WTC11 (cell line): ENCODE measurements at regions not wholly inside any gene's neighbourhood (a gene's known extent, or its start where the extent isn't known, plus 50 kb on each side); places are given as distances from the start of the nearest gene placed in this dataset.

Source experiments
- ATAC-seq: fragments of 200-7000 bp; cut with Tn5 transposase; 2 replicates; pipeline ENCODE4 v1.10.0; 2021; ENCODE audit warnings: mild to moderate bottlenecking, moderate library complexity
- CTCF ChIA-PET: fragments of 300-600 bp; sonication (Branson Sonifier 250); formaldehyde crosslinking; loops from one replicate; lab custom pipeline; 2021; ENCODE audit warnings: antibody characterized with exemption; lab: Charles Lee
- POLR2A ChIA-PET: fragments of 350-600 bp; sonication (Branson Sonifier 250); formaldehyde crosslinking; loops from one replicate; lab custom pipeline; 2021; ENCODE audit warnings: antibody characterized with exemption; lab: Charles Lee
- DNase-seq: peaks from one replicate; pipeline ENCODE4 v3.0.0; 2021; ENCODE audit warnings: low spot score
- H3K27ac Mint-ChIP-seq: 2 replicates; pipeline ENCODE4 v1.8.0; 2021; ENCODE audit warnings: mixed read lengths
- H3K27me3 Mint-ChIP-seq: 2 replicates; pipeline ENCODE4 v1.8.0; 2021; ENCODE audit warnings: low read depth, mild to moderate bottlenecking, moderate library complexity, mixed read lengths
- H3K36me3 Mint-ChIP-seq: 2 replicates; pipeline ENCODE4 v1.8.0; 2021; ENCODE audit warnings: mixed read lengths
- H3K4me1 Mint-ChIP-seq: 2 replicates; pipeline ENCODE4 v1.8.0; 2022; ENCODE audit warnings: mixed read lengths
- H3K4me3 Mint-ChIP-seq: 2 replicates; pipeline ENCODE4 v1.8.0; 2021; ENCODE audit warnings: mild to moderate bottlenecking, moderate library complexity, mixed read lengths
- H3K9me3 Mint-ChIP-seq: 2 replicates; pipeline ENCODE4 v1.8.0; 2021; ENCODE audit warnings: mixed read lengths
- CREM ChIP-seq: sonication (generic); formaldehyde crosslinking; IDR thresholded peaks from 2 replicates; pipeline ENCODE4 v1.8.1; 2022; ENCODE audit warnings: mild to moderate bottlenecking, missing genetic modification reagents, moderate library complexity
- ESRRA ChIP-seq: sonication (generic); formaldehyde crosslinking; IDR thresholded peaks from 2 replicates; pipeline ENCODE4 v1.8.1; 2022; ENCODE audit warnings: mild to moderate bottlenecking, missing genetic modification reagents, borderline replicate concordance
- ETV6 ChIP-seq: sonication (generic); formaldehyde crosslinking; IDR thresholded peaks from 2 replicates; pipeline ENCODE4 v1.8.1; 2022; ENCODE audit warnings: mild to moderate bottlenecking, missing genetic modification reagents
- MXD4 ChIP-seq: fragments of 250-450 bp; sonication (Bioruptor Pico); IDR thresholded peaks from 2 replicates; pipeline ENCODE4 v1.8.0; 2021; ENCODE audit warnings: mild to moderate bottlenecking, moderate library complexity, borderline replicate concordance
- NFYB ChIP-seq: sonication (generic); formaldehyde crosslinking; conservative IDR thresholded peaks from 2 replicates; pipeline ENCODE4 v1.8.0; 2022; ENCODE audit warnings: low read depth, missing genetic modification reagents
- NR1H2 ChIP-seq: sonication (generic); formaldehyde crosslinking; IDR thresholded peaks from 2 replicates; pipeline ENCODE4 v1.9.0; 2021; ENCODE audit warnings: mild to moderate bottlenecking, moderate library complexity, missing genetic modification reagents
- NR2C2 ChIP-seq: sonication (generic); formaldehyde crosslinking; IDR thresholded peaks from 2 replicates; pipeline ENCODE4 v1.8.0; 2022; ENCODE audit warnings: mild to moderate bottlenecking, missing genetic modification reagents
- OVOL2 ChIP-seq: fragments of 250-450 bp; sonication (Bioruptor Pico); IDR thresholded peaks from 2 replicates; pipeline ENCODE4 v1.9.0; 2021; ENCODE audit warnings: mild to moderate bottlenecking, borderline replicate concordance
- SOX15 ChIP-seq: fragments of 250-450 bp; sonication (Bioruptor Pico); IDR thresholded peaks from 2 replicates; pipeline ENCODE4 v1.9.0; 2021; ENCODE audit warnings: mild to moderate bottlenecking
- TCF7 ChIP-seq: sonication (generic); formaldehyde crosslinking; IDR thresholded peaks from 2 replicates; pipeline ENCODE4 v1.8.0; 2022; ENCODE audit warnings: mild to moderate bottlenecking, low read depth, missing genetic modification reagents, moderate library complexity
- TEAD1 ChIP-seq: sonication (generic); formaldehyde crosslinking; IDR thresholded peaks from 2 replicates; pipeline ENCODE4 v1.8.0; 2022; ENCODE audit warnings: mild to moderate bottlenecking, missing genetic modification reagents
- ZNF138 ChIP-seq: sonication (generic); formaldehyde crosslinking; conservative IDR thresholded peaks from 2 replicates; pipeline ENCODE4 v1.8.1; 2022; ENCODE audit warnings: mild to moderate bottlenecking, moderate library complexity, missing genetic modification reagents
- ZNF232 ChIP-seq: sonication (generic); formaldehyde crosslinking; IDR thresholded peaks from 2 replicates; pipeline ENCODE4 v1.8.0; 2022; ENCODE audit warnings: mild to moderate bottlenecking, missing genetic modification reagents
- ZNF317 ChIP-seq: sonication (generic); formaldehyde crosslinking; IDR thresholded peaks from 2 replicates; pipeline ENCODE4 v1.8.1; 2023; ENCODE audit warnings: low read depth, mild to moderate bottlenecking, moderate library complexity, missing genetic modification reagents, borderline replicate concordance
- TF ChIP-seq, protein P1 (sequence below): fragments of 250-450 bp; sonication (Bioruptor Pico); IDR thresholded peaks from 2 replicates; pipeline ENCODE4 v1.9.0; 2021; ENCODE audit warnings: mild to moderate bottlenecking
- TF ChIP-seq, protein P2 (sequence below): sonication (generic); formaldehyde crosslinking; IDR thresholded peaks from 2 replicates; pipeline ENCODE4 v1.8.0; 2022; ENCODE audit warnings: mild to moderate bottlenecking, missing genetic modification reagents
- TF ChIP-seq, protein P3 (sequence below): sonication (generic); formaldehyde crosslinking; IDR thresholded peaks from 2 replicates; pipeline ENCODE4 v1.8.1; 2022; ENCODE audit warnings: missing genetic modification reagents, borderline replicate concordance
- TF ChIP-seq, protein P4 (sequence below): sonication (generic); formaldehyde crosslinking; IDR thresholded peaks from 2 replicates; pipeline ENCODE4 v1.8.0; 2022; ENCODE audit warnings: mild to moderate bottlenecking, missing genetic modification reagents
- TF ChIP-seq, protein P5 (sequence below): fragments of 250-450 bp; sonication (Bioruptor Pico); IDR thresholded peaks from 2 replicates; pipeline ENCODE4 v2.1.2; 2022; ENCODE audit warnings: mild to moderate bottlenecking, moderate library complexity
- TF ChIP-seq, protein P6 (sequence below): fragments of 250-450 bp; sonication (Bioruptor Pico); conservative IDR thresholded peaks from 2 replicates; pipeline ENCODE4 v1.9.0; 2021; ENCODE audit warnings: mild to moderate bottlenecking

DNA sequence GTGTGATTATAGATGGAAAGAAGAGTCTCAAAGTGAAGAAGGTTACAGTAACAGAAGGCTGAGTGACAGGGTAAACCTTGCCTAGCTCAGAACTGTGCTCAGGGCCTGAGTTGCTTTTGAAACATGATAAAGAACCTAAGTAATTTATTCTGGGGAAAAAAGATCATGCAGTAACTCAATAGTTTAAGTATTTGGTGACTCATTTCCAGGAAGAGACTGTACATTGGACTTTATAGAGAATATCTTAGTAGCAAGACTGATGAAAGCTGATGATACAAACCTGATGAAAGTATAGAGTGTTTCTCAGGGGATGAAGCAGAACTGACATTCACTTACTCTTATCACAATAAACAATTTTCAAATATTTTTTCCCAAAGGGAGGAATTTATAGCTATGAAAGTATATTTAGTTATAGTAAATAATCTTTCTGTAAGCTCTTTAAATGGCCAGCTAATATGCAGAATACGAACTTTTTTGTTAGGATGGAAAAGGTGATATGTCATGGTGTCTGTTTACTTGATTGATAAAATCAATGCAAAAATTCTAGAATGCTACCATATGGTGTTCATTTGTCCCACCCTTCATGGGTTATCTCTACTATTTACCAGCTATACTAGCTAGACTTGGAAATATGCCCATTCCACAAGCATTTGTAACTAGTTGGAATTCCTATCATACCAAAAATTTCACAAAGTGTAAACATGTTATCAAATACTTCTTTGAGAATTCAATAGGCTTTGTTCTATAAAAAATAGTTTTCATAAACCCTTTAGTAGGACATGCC, 1265.5 kb upstream of the ACVR2A start (continued):
- TF ChIP-seq, protein P1, sequence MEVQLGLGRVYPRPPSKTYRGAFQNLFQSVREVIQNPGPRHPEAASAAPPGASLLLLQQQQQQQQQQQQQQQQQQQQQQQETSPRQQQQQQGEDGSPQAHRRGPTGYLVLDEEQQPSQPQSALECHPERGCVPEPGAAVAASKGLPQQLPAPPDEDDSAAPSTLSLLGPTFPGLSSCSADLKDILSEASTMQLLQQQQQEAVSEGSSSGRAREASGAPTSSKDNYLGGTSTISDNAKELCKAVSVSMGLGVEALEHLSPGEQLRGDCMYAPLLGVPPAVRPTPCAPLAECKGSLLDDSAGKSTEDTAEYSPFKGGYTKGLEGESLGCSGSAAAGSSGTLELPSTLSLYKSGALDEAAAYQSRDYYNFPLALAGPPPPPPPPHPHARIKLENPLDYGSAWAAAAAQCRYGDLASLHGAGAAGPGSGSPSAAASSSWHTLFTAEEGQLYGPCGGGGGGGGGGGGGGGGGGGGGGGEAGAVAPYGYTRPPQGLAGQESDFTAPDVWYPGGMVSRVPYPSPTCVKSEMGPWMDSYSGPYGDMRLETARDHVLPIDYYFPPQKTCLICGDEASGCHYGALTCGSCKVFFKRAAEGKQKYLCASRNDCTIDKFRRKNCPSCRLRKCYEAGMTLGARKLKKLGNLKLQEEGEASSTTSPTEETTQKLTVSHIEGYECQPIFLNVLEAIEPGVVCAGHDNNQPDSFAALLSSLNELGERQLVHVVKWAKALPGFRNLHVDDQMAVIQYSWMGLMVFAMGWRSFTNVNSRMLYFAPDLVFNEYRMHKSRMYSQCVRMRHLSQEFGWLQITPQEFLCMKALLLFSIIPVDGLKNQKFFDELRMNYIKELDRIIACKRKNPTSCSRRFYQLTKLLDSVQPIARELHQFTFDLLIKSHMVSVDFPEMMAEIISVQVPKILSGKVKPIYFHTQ (CRISPR knock-in tag): no peak
- TF ChIP-seq, protein P2, sequence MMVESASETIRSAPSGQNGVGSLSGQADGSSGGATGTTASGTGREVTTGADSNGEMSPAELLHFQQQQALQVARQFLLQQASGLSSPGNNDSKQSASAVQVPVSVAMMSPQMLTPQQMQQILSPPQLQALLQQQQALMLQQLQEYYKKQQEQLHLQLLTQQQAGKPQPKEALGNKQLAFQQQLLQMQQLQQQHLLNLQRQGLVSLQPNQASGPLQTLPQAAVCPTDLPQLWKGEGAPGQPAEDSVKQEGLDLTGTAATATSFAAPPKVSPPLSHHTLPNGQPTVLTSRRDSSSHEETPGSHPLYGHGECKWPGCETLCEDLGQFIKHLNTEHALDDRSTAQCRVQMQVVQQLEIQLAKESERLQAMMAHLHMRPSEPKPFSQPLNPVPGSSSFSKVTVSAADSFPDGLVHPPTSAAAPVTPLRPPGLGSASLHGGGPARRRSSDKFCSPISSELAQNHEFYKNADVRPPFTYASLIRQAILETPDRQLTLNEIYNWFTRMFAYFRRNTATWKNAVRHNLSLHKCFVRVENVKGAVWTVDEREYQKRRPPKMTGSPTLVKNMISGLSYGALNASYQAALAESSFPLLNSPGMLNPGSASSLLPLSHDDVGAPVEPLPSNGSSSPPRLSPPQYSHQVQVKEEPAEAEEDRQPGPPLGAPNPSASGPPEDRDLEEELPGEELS: no peak
- TF ChIP-seq, all 79 proteins: peak for 0

DNA sequence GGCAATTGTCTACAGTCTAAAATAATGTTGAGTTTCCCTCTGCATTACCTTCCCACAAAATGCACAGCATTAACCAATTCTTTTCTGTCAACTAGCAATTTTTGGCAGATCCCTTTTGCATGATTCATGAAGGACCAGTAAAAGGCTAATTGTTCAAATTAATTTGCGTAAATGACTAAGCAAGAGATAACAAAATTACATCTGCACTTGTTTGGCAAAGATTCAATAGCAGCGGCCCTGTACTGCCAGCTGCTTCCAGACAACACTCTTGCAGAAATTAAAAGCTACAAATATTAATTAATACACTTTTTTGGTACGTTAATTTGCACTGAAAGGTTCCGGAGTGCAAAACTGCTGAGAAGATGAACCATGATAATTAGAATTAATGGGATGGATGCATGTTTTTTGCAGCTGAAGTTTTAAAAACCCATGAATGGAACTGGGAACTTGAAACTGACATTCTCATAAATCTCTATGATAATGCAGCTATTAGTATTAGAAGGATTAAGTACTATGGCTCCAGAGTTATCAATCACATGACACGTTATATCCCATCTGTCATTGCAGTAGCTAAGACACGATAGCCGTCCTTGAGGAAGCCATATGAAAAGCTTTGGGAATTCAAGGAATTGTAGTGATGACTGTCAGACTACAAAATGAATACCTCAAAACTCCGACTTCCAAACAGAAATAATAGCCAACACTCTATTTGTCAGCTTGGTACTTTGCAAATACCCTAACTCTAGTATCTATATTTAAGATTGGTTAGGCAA, 1268.3 kb upstream of the ACVR2A start:
- no peaks in the 10 kb centered on the region for H3K36me3 Mint-ChIP-seq
- ChIA-PET POLR2A (no interaction called here), CTCF (no interaction called here)
- no peak for DNase-seq
- peaks cover 35% of the 10 kb centered on the region for H3K4me1 Mint-ChIP-seq
- no peaks in the 10 kb centered on the region for H3K27me3 Mint-ChIP-seq
- peak overlapping the region; percentile 81; the same call in 1 of the 2 replicates for H3K27ac Mint-ChIP-seq
- H3K9me3 Mint-ChIP-seq: no peaks in the 10 kb centered on the region
- TF ChIP-seq, protein P3, sequence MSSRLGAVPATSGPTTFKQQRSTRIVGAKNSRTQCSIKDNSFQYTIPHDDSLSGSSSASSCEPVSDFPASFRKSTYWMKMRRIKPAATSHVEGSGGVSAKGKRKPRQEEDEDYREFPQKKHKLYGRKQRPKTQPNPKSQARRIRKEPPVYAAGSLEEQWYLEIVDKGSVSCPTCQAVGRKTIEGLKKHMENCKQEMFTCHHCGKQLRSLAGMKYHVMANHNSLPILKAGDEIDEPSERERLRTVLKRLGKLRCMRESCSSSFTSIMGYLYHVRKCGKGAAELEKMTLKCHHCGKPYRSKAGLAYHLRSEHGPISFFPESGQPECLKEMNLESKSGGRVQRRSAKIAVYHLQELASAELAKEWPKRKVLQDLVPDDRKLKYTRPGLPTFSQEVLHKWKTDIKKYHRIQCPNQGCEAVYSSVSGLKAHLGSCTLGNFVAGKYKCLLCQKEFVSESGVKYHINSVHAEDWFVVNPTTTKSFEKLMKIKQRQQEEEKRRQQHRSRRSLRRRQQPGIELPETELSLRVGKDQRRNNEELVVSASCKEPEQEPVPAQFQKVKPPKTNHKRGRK (CRISPR knock-in tag): no peak
- TF ChIP-seq ZNF317 (CRISPR knock-in tag) (no peak), MXD4 (CRISPR knock-in tag) (no peak), NR2C2 (CRISPR knock-in tag) (no peak)
- TF ChIP-seq, protein P4, sequence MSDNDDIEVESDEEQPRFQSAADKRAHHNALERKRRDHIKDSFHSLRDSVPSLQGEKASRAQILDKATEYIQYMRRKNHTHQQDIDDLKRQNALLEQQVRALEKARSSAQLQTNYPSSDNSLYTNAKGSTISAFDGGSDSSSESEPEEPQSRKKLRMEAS (CRISPR knock-in tag): no peak
- TF ChIP-seq, all 79 proteins: peak for 0
- H3K4me3 Mint-ChIP-seq: no peak overlapping the region
- ATAC-seq: no peak

DNA sequence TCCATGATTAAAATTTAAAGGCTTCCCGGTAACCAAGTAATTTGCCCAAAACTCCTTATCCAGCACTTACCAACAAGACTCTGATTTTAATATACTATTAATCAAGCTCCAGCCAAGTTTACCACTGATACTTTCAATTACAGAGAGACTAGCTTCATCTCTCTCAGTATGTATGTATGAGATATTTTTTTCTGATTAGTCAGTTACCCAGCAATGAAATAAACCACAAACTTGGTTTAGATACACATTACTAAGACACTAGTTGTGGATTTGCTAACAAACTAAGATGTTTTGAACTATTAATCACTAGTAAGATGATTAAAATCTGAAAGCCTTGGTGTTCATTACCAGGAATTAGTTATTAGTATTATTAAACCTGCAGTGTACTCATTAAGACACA, 1272.2 kb upstream of the ACVR2A start:
- ChIA-PET CTCF (no interaction called here), POLR2A (no interaction called here)
- no peaks in the 10 kb centered on the region for H3K9me3 Mint-ChIP-seq
- H3K4me1 Mint-ChIP-seq: peaks cover 23% of the 10 kb centered on the region
- H3K4me3 Mint-ChIP-seq: no peak overlapping the region
- peak overlapping the region; percentile 71 for H3K27ac Mint-ChIP-seq
- no peak for DNase-seq
- no peaks in the 10 kb centered on the region for H3K36me3 Mint-ChIP-seq
- ATAC-seq: no peak
- H3K27me3 Mint-ChIP-seq: no peaks in the 10 kb centered on the region
- TF ChIP-seq NR2C2 (CRISPR knock-in tag) (no peak), TCF7 (CRISPR knock-in tag) (no peak), CREM (CRISPR knock-in tag) (no peak), OVOL2 (CRISPR knock-in tag) (no peak), ZNF138 (CRISPR knock-in tag) (no peak), NFYB (CRISPR knock-in tag) (no peak), ZNF232 (no peak), NR1H2 (CRISPR knock-in tag) (no peak), ESRRA (CRISPR knock-in tag) (no peak), ETV6 (CRISPR knock-in tag) (no peak), SOX15 (no peak), TEAD1 (no peak)
- TF ChIP-seq, protein P5, sequence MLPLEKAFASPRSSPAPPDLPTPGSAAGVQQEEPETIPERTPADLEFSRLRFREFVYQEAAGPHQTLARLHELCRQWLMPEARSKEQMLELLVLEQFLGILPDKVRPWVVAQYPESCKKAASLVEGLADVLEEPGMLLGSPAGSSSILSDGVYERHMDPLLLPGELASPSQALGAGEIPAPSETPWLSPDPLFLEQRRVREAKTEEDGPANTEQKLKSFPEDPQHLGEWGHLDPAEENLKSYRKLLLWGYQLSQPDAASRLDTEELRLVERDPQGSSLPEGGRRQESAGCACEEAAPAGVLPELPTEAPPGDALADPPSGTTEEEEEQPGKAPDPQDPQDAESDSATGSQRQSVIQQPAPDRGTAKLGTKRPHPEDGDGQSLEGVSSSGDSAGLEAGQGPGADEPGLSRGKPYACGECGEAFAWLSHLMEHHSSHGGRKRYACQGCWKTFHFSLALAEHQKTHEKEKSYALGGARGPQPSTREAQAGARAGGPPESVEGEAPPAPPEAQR (CRISPR knock-in tag): no peak
- TF ChIP-seq, protein P6, sequence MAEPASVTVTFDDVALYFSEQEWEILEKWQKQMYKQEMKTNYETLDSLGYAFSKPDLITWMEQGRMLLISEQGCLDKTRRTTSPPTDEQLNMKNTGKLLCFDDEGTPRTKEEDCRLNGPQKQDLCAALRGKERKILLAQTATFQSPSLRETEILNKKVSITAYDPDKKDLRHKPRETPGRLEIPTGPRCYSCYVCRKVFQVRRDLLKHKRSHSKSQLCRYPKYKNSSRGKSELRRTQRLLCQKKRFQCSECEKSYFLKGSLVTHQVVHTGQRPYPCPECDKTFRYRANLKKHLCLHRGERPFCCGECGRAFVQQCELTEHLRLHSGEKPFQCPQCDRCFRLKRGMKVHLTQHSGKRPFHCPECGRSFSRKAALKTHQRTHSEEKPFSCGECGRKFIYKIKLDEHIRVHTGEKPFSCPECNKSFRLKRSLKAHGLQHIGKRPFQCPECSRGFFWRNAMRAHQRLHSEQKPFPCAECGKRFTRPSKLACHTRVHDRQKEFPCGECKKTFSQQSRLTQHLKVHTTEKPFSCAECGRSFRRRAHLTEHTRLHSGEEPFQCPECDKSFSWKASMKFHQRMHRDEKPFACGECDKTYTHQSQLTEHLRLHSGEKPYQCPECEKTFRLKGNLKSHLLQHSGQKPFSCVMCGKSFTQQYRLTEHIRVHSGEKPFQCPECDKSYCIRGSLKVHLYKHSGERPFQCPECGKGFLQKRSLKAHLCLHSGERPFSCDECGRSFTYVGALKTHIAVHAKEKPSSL: no peak
